ENCODE measurements at regions not wholly inside any gene's neighbourhood (a gene's known extent, or its start where the extent isn't known, plus 50 kb on each side); places are given as distances from the start of the nearest gene placed in this dataset.
A peak's percentile ranks its signal among the peaks of the same experiment; 100 is the strongest.

GRCh38 chr9:73667749-73668148, 516.1 kb downstream of the ANXA1 start:
- Histone ChIP-seq H3K27me3 (ENCODE audit: insufficient read depth, low read length) (no peaks in the 10 kb centered on the region), H3K4me1 (ENCODE audit: insufficient read depth, low read length) (no peaks in the 10 kb centered on the region), H3K36me3 (ENCODE audit: insufficient read depth, low read depth, low read length) (no peaks in the 10 kb centered on the region), H3K4me3 (ENCODE audit: low read length) (no peak overlapping the region), H3K9ac (ENCODE audit: low read depth, low read length) (no peak overlapping the region), H3K27ac (ENCODE audit: low read length) (no peak overlapping the region), H3K9me3 (ENCODE audit: insufficient read depth, low read depth, low read length) (no peaks in the 10 kb centered on the region)

GRCh38 chr9:73680831-73681230, 529.2 kb downstream of the ANXA1 start:
- Histone ChIP-seq H3K27ac (ENCODE audit: low read length) (no peak overlapping the region), H3K9me3 (ENCODE audit: insufficient read depth, low read depth, low read length) (no peaks in the 10 kb centered on the region)

GRCh38 chr9:73682789-73683188, 531.1 kb downstream of the ANXA1 start:
- no peak overlapping the region for H3K27ac ChIP-seq (ENCODE audit: low read length)
- H3K36me3 ChIP-seq (ENCODE audit: insufficient read depth, low read depth, low read length), result no peaks in the 10 kb centered on the region
- no peak overlapping the region for H3K4me3 ChIP-seq (ENCODE audit: low read length)
- no peaks in the 10 kb centered on the region for H3K27me3 ChIP-seq (ENCODE audit: insufficient read depth, low read length)
- H3K4me1 ChIP-seq (ENCODE audit: insufficient read depth, low read length), result no peaks in the 10 kb centered on the region
- no peak overlapping the region for H3K9ac ChIP-seq (ENCODE audit: low read depth, low read length)
- no peaks in the 10 kb centered on the region for H3K9me3 ChIP-seq (ENCODE audit: insufficient read depth, low read depth, low read length)

More at GRCh38 chr9:73680831-73681230, 529.2 kb downstream of the ANXA1 start:
- H3K4me3 ChIP-seq (ENCODE audit: low read length), result no peak overlapping the region
- H3K4me1 ChIP-seq (ENCODE audit: insufficient read depth, low read length), result no peaks in the 10 kb centered on the region
- no peaks in the 10 kb centered on the region for H3K27me3 ChIP-seq (ENCODE audit: insufficient read depth, low read length)
- H3K36me3 ChIP-seq (ENCODE audit: insufficient read depth, low read depth, low read length), result no peaks in the 10 kb centered on the region
- no peak overlapping the region for H3K9ac ChIP-seq (ENCODE audit: low read depth, low read length)

GRCh38 chr9:73683862-73684591, 532.4 kb downstream of the ANXA1 start:
- Histone ChIP-seq H3K27me3 (ENCODE audit: insufficient read depth, low read length) (no peaks in the 10 kb centered on the region), H3K9ac (ENCODE audit: low read depth, low read length) (no peak overlapping the region), H3K27ac (ENCODE audit: low read length) (peak overlapping the region; percentile 62), H3K9me3 (ENCODE audit: insufficient read depth, low read depth, low read length) (no peaks in the 10 kb centered on the region), H3K4me1 (ENCODE audit: insufficient read depth, low read length) (no peaks in the 10 kb centered on the region), H3K36me3 (ENCODE audit: insufficient read depth, low read depth, low read length) (no peaks in the 10 kb centered on the region), H3K4me3 (ENCODE audit: low read length) (no peak overlapping the region)

- Histone ChIP-seq H3K9ac (ENCODE audit: low read depth, low read length) (no peak overlapping the region), H3K4me1 (ENCODE audit: insufficient read depth, low read length) (no peaks in the 10 kb centered on the region), H3K4me3 (ENCODE audit: low read length) (no peak overlapping the region), H3K27ac (ENCODE audit: low read length) (peak overlapping the region; percentile 62), H3K27me3 (ENCODE audit: insufficient read depth, low read length) (no peaks in the 10 kb centered on the region), H3K36me3 (ENCODE audit: insufficient read depth, low read depth, low read length) (no peaks in the 10 kb centered on the region), H3K9me3 (ENCODE audit: insufficient read depth, low read depth, low read length) (no peaks in the 10 kb centered on the region)
Observed at GRCh38 chr9:73684601-73685000, 532.9 kb downstream of the ANXA1 start.

GRCh38 chr9:73685786-73686185, 534.1 kb downstream of the ANXA1 start:
- no peaks in the 10 kb centered on the region for H3K9me3 ChIP-seq (ENCODE audit: insufficient read depth, low read depth, low read length)
- H3K4me3 ChIP-seq (ENCODE audit: low read length), result no peak overlapping the region
- no peaks in the 10 kb centered on the region for H3K27me3 ChIP-seq (ENCODE audit: insufficient read depth, low read length)
- no peak overlapping the region for H3K9ac ChIP-seq (ENCODE audit: low read depth, low read length)
- H3K36me3 ChIP-seq (ENCODE audit: insufficient read depth, low read depth, low read length), result no peaks in the 10 kb centered on the region
- H3K27ac ChIP-seq (ENCODE audit: low read length), result no peak overlapping the region
- no peaks in the 10 kb centered on the region for H3K4me1 ChIP-seq (ENCODE audit: insufficient read depth, low read length)

GRCh38 chr9:73689051-73689870, 537.6 kb downstream of the ANXA1 start:
- Histone ChIP-seq H3K27me3 (ENCODE audit: insufficient read depth, low read length) (no peaks in the 10 kb centered on the region), H3K9ac (ENCODE audit: low read depth, low read length) (no peak overlapping the region)

GRCh38 chr9:73701415-73702057, 549.9 kb downstream of the ANXA1 start:
- Histone ChIP-seq H3K9ac (ENCODE audit: low read depth, low read length) (no peak overlapping the region), H3K27me3 (ENCODE audit: insufficient read depth, low read length) (no peaks in the 10 kb centered on the region), H3K4me1 (ENCODE audit: insufficient read depth, low read length) (no peaks in the 10 kb centered on the region), H3K4me3 (ENCODE audit: low read length) (no peak overlapping the region), H3K36me3 (ENCODE audit: insufficient read depth, low read depth, low read length) (no peaks in the 10 kb centered on the region), H3K9me3 (ENCODE audit: insufficient read depth, low read depth, low read length) (no peaks in the 10 kb centered on the region), H3K27ac (ENCODE audit: low read length) (no peak overlapping the region)

More at GRCh38 chr9:73689051-73689870, 537.6 kb downstream of the ANXA1 start:
- no peaks in the 10 kb centered on the region for H3K9me3 ChIP-seq (ENCODE audit: insufficient read depth, low read depth, low read length)
- no peaks in the 10 kb centered on the region for H3K4me1 ChIP-seq (ENCODE audit: insufficient read depth, low read length)
- H3K27ac ChIP-seq (ENCODE audit: low read length), result no peak overlapping the region
- H3K36me3 ChIP-seq (ENCODE audit: insufficient read depth, low read depth, low read length), result no peaks in the 10 kb centered on the region
- H3K4me3 ChIP-seq (ENCODE audit: low read length), result no peak overlapping the region

- no peaks in the 10 kb centered on the region for H3K36me3 ChIP-seq (ENCODE audit: insufficient read depth, low read depth, low read length)
- H3K27ac ChIP-seq (ENCODE audit: low read length), result no peak overlapping the region
- no peaks in the 10 kb centered on the region for H3K9me3 ChIP-seq (ENCODE audit: insufficient read depth, low read depth, low read length)
- H3K4me3 ChIP-seq (ENCODE audit: low read length), result no peak overlapping the region
- no peaks in the 10 kb centered on the region for H3K4me1 ChIP-seq (ENCODE audit: insufficient read depth, low read length)
- H3K27me3 ChIP-seq (ENCODE audit: insufficient read depth, low read length), result no peaks in the 10 kb centered on the region
- H3K9ac ChIP-seq (ENCODE audit: low read depth, low read length), result no peak overlapping the region
Observed at GRCh38 chr9:73714294-73714693, 562.6 kb downstream of the ANXA1 start.

- Histone ChIP-seq H3K27me3 (ENCODE audit: insufficient read depth, low read length) (no peaks in the 10 kb centered on the region), H3K9ac (ENCODE audit: low read depth, low read length) (no peak overlapping the region), H3K27ac (ENCODE audit: low read length) (no peak overlapping the region), H3K36me3 (ENCODE audit: insufficient read depth, low read depth, low read length) (no peaks in the 10 kb centered on the region), H3K4me3 (ENCODE audit: low read length) (no peak overlapping the region), H3K4me1 (ENCODE audit: insufficient read depth, low read length) (no peaks in the 10 kb centered on the region), H3K9me3 (ENCODE audit: insufficient read depth, low read depth, low read length) (no peaks in the 10 kb centered on the region)
Observed at GRCh38 chr9:73715591-73715990, 563.9 kb downstream of the ANXA1 start.

- no peaks in the 10 kb centered on the region for H3K27me3 ChIP-seq (ENCODE audit: insufficient read depth, low read length)
- no peak overlapping the region for H3K27ac ChIP-seq (ENCODE audit: low read length)
- H3K4me3 ChIP-seq (ENCODE audit: low read length), result no peak overlapping the region
- no peak overlapping the region for H3K9ac ChIP-seq (ENCODE audit: low read depth, low read length)
- no peaks in the 10 kb centered on the region for H3K4me1 ChIP-seq (ENCODE audit: insufficient read depth, low read length)
- H3K9me3 ChIP-seq (ENCODE audit: insufficient read depth, low read depth, low read length), result no peaks in the 10 kb centered on the region
- H3K36me3 ChIP-seq (ENCODE audit: insufficient read depth, low read depth, low read length), result no peaks in the 10 kb centered on the region
Observed at GRCh38 chr9:73719660-73720059, 568.0 kb downstream of the ANXA1 start.

Data from iPS-20b (cell line).